ENCODE measurements at regions not wholly inside any gene's neighbourhood (a gene's known extent, or its start where the extent isn't known, plus 50 kb on each side); places are given as distances from the start of the nearest gene placed in this dataset.

- Histone ChIP-seq H3K4me1 (peaks cover 0 to 34% (median 22%) of the 10 kb centered on the region in 12 donors), H3K4me3 (no peak overlapping the region), H3K27ac (no peak overlapping the region), H3K9me3 (no peaks in the 10 kb centered on the region), H3K36me3 (peaks cover 0 to 25% (median 0%) of the 10 kb centered on the region in 9 donors), H3K27me3 (peaks cover 0 to 10% (median under 1%) of the 10 kb centered on the region in 9 donors)
- ATAC-seq (peak in 1 of 4 donors; percentile 3), DNase-seq (peak in 2 of 5 donors; percentile 16 to 37)
- intact Hi-C loops (cut with DNase I): loop anchor here in 1 of 10 donors (10.0 kb wide), 1 partner anchor 71 kb away; no protein-coding TSS in a partner anchor
- WGBS, 4 donors: 75 to 83% (median 79%) methylated on average over 12 to 18 of the region's 18 CpGs
- no peak for TF ChIP-seq POLR2A (IDR thresholded peaks at IDR 0.05)
- TF ChIP-seq, protein P1, sequence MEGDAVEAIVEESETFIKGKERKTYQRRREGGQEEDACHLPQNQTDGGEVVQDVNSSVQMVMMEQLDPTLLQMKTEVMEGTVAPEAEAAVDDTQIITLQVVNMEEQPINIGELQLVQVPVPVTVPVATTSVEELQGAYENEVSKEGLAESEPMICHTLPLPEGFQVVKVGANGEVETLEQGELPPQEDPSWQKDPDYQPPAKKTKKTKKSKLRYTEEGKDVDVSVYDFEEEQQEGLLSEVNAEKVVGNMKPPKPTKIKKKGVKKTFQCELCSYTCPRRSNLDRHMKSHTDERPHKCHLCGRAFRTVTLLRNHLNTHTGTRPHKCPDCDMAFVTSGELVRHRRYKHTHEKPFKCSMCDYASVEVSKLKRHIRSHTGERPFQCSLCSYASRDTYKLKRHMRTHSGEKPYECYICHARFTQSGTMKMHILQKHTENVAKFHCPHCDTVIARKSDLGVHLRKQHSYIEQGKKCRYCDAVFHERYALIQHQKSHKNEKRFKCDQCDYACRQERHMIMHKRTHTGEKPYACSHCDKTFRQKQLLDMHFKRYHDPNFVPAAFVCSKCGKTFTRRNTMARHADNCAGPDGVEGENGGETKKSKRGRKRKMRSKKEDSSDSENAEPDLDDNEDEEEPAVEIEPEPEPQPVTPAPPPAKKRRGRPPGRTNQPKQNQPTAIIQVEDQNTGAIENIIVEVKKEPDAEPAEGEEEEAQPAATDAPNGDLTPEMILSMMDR (IDR thresholded peaks at IDR 0.05): peak in 6 of 12 donors; percentile 12 to 24 (median 15)
Observed at GRCh38 chr17:64773836-64774761, 112.0 kb upstream of the SMURF2 start.

DNA sequence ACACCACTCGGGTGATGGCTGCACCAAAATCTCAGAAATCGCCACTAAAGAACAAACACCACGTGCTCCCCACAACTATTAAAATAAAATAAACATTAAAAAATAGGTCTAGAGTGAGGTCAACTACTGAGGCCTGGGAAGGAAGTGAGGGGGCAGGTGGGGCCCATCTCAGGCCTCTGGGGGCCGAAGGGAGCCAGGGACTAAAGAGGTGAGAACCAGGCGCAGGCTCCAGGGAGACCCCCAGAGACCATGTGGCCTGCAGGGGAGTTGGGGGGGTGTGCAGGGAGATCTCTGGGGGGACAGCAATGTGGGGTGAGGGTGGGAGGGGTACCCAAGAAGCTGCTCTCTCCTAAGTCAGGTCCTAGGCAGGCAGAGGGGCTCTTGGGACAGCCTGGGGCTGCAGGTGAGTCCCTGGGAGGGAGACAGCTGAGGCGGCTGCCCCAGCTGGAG is 111.3 kb upstream of the SMURF2 start:
- ATAC-seq (no peak), DNase-seq (no peak)
- TF ChIP-seq, protein P1 (IDR thresholded peaks at IDR 0.05): no peak
- TF ChIP-seq POLR2A (IDR thresholded peaks at IDR 0.05): no peak
- intact Hi-C loops (cut with DNase I): loop anchor here in 1 of 10 donors (10.0 kb wide), 1 partner anchor 71 kb away; no protein-coding TSS in a partner anchor
- peaks cover 0 to 30% (median 0%) of the 10 kb centered on the region in 9 donors for H3K36me3 ChIP-seq
- H3K4me3 ChIP-seq: no peak overlapping the region
- peaks cover 0 to 27% (median 17%) of the 10 kb centered on the region in 12 donors for H3K4me1 ChIP-seq
- H3K27me3 ChIP-seq: peaks cover 0 to 5% (median 0%) of the 10 kb centered on the region in 9 donors
- 77 to 86% (median 84%) methylated on average over 6 of the region's 6 CpGs for WGBS, 4 donors
- no peak overlapping the region for H3K27ac ChIP-seq
- H3K9me3 ChIP-seq: no peaks in the 10 kb centered on the region

GRCh38 chr17:64772845-64773299 is 110.8 kb upstream of the SMURF2 start:
- ATAC-seq: no peak
- Histone ChIP-seq H3K27me3 (no peaks in the 10 kb centered on the region), H3K36me3 (peaks cover 0 to 30% (median 0%) of the 10 kb centered on the region in 9 donors), H3K27ac (no peak overlapping the region), H3K4me1 (peaks cover 0 to 21% (median 13%) of the 10 kb centered on the region in 12 donors), H3K4me3 (no peak overlapping the region), H3K9me3 (no peaks in the 10 kb centered on the region)
- intact Hi-C loops (cut with DNase I): loop anchor here in 1 of 10 donors (10.0 kb wide), 1 partner anchor 72 kb away; no protein-coding TSS in a partner anchor
- no peak for DNase-seq
- WGBS, 4 donors: 91 to 94% (median 93%) methylated on average over 6 of the region's 6 CpGs
- TF ChIP-seq POLR2A (IDR thresholded peaks at IDR 0.05): no peak
- TF ChIP-seq, protein P1 (IDR thresholded peaks at IDR 0.05): no peak

Measured in heart left ventricle (tissue), 16 donors.